Smooth muscle cell (in vitro differentiated cells): ENCODE measurements at regions not wholly inside any gene's neighbourhood (a gene's known extent, or its start where the extent isn't known, plus 50 kb on each side); places are given as distances from the start of the nearest gene placed in this dataset.

Experiments
- DNase-seq: peaks from one replicate; lab custom pipeline; 2025; ENCODE audit not compliant: unreplicated experiment; lab: John Stamatoyannopoulos, UW
- H2AFZ ChIP-seq: fragments of 200-600 bp; sonication (generic); 2 replicates; pipeline ENCODE4 v1.6.0; 2016; ENCODE audit warnings: antibody characterized with exemption, low read depth, mild to moderate bottlenecking
- H3F3A ChIP-seq: fragments of 200-600 bp; sonication (generic); 2 replicates; pipeline ENCODE4 v1.6.0; 2017; ENCODE audit warnings: antibody characterized with exemption, low read depth
- H3K27ac ChIP-seq: fragments of 200-600 bp; sonication (generic); 2 replicates; pipeline ENCODE4 v1.5.1; 2016; ENCODE audit warnings: low read depth, mild to moderate bottlenecking
- H3K27me3 ChIP-seq: fragments of 200-600 bp; sonication (generic); 2 replicates; pipeline ENCODE4 v1.6.1; 2016; ENCODE audit warnings: low read depth, mild to moderate bottlenecking
- H3K36me3 ChIP-seq: fragments of 200-600 bp; sonication (generic); 2 replicates; pipeline ENCODE4 v1.5.1; 2016; ENCODE audit warnings: low read depth
- H3K4me1 ChIP-seq: fragments of 200-600 bp; sonication (generic); 2 replicates; pipeline ENCODE4 v1.5.1; 2016; ENCODE audit warnings: low read depth
- H3K4me2 ChIP-seq: fragments of 200-600 bp; sonication (generic); 2 replicates; pipeline ENCODE4 v1.6.0; 2016; ENCODE audit warnings: mild to moderate bottlenecking
- H3K4me3 ChIP-seq: fragments of 200-600 bp; sonication (generic); 2 replicates; pipeline ENCODE4 v1.5.1; 2016; ENCODE audit warnings: mild to moderate bottlenecking
- H3K79me2 ChIP-seq: fragments of 200-600 bp; sonication (generic); 2 replicates; pipeline ENCODE4 v1.6.0; 2016; ENCODE audit warnings: low read depth, mild to moderate bottlenecking
- H3K9ac ChIP-seq: fragments of 200-600 bp; sonication (generic); 2 replicates; pipeline ENCODE4 v1.6.0; 2016; ENCODE audit warnings: low read depth
- H3K9me3 ChIP-seq: fragments of 200-600 bp; sonication (generic); replicated peaks from 2 replicates; pipeline ENCODE4 v1.5.1; 2016; ENCODE audit warnings: low read depth
- H4K20me1 ChIP-seq: fragments of 200-600 bp; sonication (generic); 2 replicates; pipeline ENCODE4 v1.6.0; 2016; ENCODE audit warnings: low read depth
- WGBS: methylation state at CpG from one replicate; pipeline ENCODE4 v1.1.7; 2016; ENCODE audit warnings: low lambda C conversion rate; 5-methylcytosine and 5-hydroxymethylcytosine counted together
- TF ChIP-seq, protein P1 (sequence below): fragments of 200-600 bp; sonication (generic); IDR thresholded peaks from 2 replicates; pipeline ENCODE4 v1.5.1; 2017; ENCODE audit warnings: borderline replicate concordance, mild to moderate bottlenecking, antibody characterized with exemption; ENCODE audit not compliant: insufficient read depth, poor library complexity, severe bottlenecking

DNA sequence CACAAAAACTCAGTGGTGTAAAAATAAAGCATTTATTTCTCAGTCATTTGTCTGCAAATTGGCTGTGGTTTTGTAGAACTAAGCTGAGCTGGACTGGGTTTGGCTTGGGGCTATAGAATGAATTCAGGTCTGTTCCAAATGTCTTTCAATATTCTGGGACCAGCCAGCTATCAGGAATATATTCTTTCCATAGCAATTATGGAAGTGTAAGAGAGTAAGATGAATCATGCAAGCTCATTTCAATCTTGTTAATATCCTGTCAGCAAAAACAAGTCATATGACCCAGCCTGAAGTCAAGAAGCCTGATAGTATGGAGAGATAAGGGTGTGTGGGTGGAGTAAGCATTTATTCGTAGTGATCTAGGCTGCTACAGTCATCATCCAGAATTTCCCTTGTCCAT lies 481.0 kb upstream of the CDH2 start:
- no peak overlapping the region for H3K4me2 ChIP-seq
- H3K9ac ChIP-seq: no peak overlapping the region
- H3K36me3 ChIP-seq: no peaks in the 10 kb centered on the region
- H3K9me3 ChIP-seq: no peaks in the 10 kb centered on the region
- 30% methylated on average over 1 of the region's 1 CpG for WGBS
- H3K79me2 ChIP-seq: no peaks in the 10 kb centered on the region
- H3K27me3 ChIP-seq: no peaks in the 10 kb centered on the region
- no peak for DNase-seq
- H3K4me1 ChIP-seq: no peaks in the 10 kb centered on the region
- H3K27ac ChIP-seq: no peak overlapping the region
- no peaks in the 10 kb centered on the region for H3F3A ChIP-seq
- H2AFZ ChIP-seq: no peak overlapping the region
- TF ChIP-seq, protein P1, sequence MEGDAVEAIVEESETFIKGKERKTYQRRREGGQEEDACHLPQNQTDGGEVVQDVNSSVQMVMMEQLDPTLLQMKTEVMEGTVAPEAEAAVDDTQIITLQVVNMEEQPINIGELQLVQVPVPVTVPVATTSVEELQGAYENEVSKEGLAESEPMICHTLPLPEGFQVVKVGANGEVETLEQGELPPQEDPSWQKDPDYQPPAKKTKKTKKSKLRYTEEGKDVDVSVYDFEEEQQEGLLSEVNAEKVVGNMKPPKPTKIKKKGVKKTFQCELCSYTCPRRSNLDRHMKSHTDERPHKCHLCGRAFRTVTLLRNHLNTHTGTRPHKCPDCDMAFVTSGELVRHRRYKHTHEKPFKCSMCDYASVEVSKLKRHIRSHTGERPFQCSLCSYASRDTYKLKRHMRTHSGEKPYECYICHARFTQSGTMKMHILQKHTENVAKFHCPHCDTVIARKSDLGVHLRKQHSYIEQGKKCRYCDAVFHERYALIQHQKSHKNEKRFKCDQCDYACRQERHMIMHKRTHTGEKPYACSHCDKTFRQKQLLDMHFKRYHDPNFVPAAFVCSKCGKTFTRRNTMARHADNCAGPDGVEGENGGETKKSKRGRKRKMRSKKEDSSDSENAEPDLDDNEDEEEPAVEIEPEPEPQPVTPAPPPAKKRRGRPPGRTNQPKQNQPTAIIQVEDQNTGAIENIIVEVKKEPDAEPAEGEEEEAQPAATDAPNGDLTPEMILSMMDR: no peak
- H3K4me3 ChIP-seq: no peak overlapping the region
- no peaks in the 10 kb centered on the region for H4K20me1 ChIP-seq

- Histone ChIP-seq H3K9me3 (no peaks in the 10 kb centered on the region), H3K27me3 (no peaks in the 10 kb centered on the region), H3K4me1 (no peaks in the 10 kb centered on the region), H3K36me3 (no peaks in the 10 kb centered on the region), H3K27ac (no peak overlapping the region), H3K4me3 (no peak overlapping the region), H3F3A (no peaks in the 10 kb centered on the region), H3K4me2 (no peak overlapping the region), H2AFZ (no peak overlapping the region), H3K79me2 (no peaks in the 10 kb centered on the region), H4K20me1 (no peaks in the 10 kb centered on the region), H3K9ac (no peak overlapping the region)
- 69% methylated on average over 3 of the region's 3 CpGs for WGBS
- TF ChIP-seq, protein P1: no peak
- no peak for DNase-seq
Observed at GRCh38 chr18:28652654-28653053, 475.7 kb upstream of the CDH2 start.

GRCh38 chr18:28651298-28651697 lies 474.4 kb upstream of the CDH2 start:
- TF ChIP-seq, protein P1: no peak
- Histone ChIP-seq H3K79me2 (no peaks in the 10 kb centered on the region), H3K4me1 (no peaks in the 10 kb centered on the region), H3K4me3 (no peak overlapping the region), H3K4me2 (no peak overlapping the region), H3K27ac (no peak overlapping the region), H3K9ac (no peak overlapping the region), H3K36me3 (no peaks in the 10 kb centered on the region), H3K9me3 (no peaks in the 10 kb centered on the region), H3K27me3 (no peaks in the 10 kb centered on the region), H4K20me1 (no peaks in the 10 kb centered on the region), H3F3A (no peaks in the 10 kb centered on the region), H2AFZ (no peak overlapping the region)
- DNase-seq: no peak
- 91% methylated on average over 12 of the region's 12 CpGs for WGBS

DNA sequence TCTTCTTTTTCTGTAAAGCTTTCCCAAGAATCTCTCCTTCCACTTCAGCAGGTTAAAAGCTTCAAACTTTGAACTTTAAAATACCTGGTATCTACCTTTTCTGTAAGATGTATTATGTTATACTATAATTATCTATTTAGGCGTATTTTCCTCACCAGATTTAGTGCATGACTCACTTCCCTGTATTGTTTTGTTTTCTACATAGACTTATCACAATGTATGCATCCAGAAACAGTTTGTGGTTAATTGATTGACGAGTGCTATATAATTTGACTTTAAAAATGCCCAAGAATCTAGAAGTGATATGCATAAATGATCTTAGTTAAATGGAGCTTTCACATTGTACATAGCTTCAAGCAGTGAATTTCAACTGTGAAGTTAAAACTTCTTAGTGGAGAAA lies 473.9 kb upstream of the CDH2 start:
- no peak overlapping the region for H3K9ac ChIP-seq
- H3K4me2 ChIP-seq: no peak overlapping the region
- H2AFZ ChIP-seq: no peak overlapping the region
- no peak for DNase-seq
- H3K4me1 ChIP-seq: no peaks in the 10 kb centered on the region
- no peaks in the 10 kb centered on the region for H3K27me3 ChIP-seq
- H3K27ac ChIP-seq: no peak overlapping the region
- H4K20me1 ChIP-seq: no peaks in the 10 kb centered on the region
- H3K4me3 ChIP-seq: no peak overlapping the region
- no peaks in the 10 kb centered on the region for H3K79me2 ChIP-seq
- no peaks in the 10 kb centered on the region for H3K9me3 ChIP-seq
- TF ChIP-seq, protein P1: no peak
- H3K36me3 ChIP-seq: no peaks in the 10 kb centered on the region
- no peaks in the 10 kb centered on the region for H3F3A ChIP-seq
- 64% methylated on average over 2 of the region's 2 CpGs for WGBS
